ENCODE measurements at regions not wholly inside any gene's neighbourhood (a gene's known extent, or its start where the extent isn't known, plus 50 kb on each side); places are given as distances from the start of the nearest gene placed in this dataset.

DNA sequence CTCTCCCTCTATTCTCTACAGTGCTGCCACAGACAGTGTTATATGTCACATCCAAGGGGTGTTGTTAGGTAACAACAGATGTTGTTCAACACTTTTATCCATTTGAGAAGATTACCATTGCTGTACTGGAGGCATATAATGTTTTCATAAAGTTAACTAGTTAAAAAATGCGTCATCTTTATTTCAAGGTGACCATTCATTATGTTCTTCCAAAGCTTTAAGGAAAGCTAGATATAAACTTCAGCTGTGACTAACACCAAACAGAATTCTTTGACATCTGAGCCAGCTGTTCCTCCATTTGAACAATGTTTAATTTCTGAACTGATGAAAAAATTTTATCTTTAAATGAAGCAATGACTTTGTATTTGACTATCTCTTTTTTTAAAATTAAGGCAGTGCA lies 1099.6 kb upstream of the TMEFF2 start:
- no peak overlapping the region for H3K27ac ChIP-seq (ENCODE audit: low read depth in 1 of 3, low read length in 2 of 3)
- FAIRE-seq: no peak
- peaks cover 0 to 2% of the 10 kb centered on the region in 2 donors for H3K9me3 ChIP-seq (ENCODE audit: control insufficient read depth in 2 of 2, insufficient read depth in 1 of 2, low read depth in 1 of 2, low read length in 1 of 2)
- no peaks in the 10 kb centered on the region for H3K36me3 ChIP-seq (ENCODE audit: control insufficient read depth in 3 of 3, insufficient read depth in 2 of 3, low read depth in 1 of 3, low read length in 3 of 3)
- 82 to 92% (median 90%) methylated on average over 1 of the region's 1 CpG for WGBS, 3 donors
- no peak overlapping the region for H3K4me3 ChIP-seq (ENCODE audit: low read depth in 1 of 3, low read length in 3 of 3)
- no peak for DNase-seq
- no peaks in the 10 kb centered on the region for H3K4me1 ChIP-seq (ENCODE audit: control insufficient read depth in 3 of 3, insufficient read depth in 2 of 3, low read depth in 1 of 3, low read length in 2 of 3)
- H3K27me3 ChIP-seq (ENCODE audit: control insufficient read depth in 3 of 3, insufficient read depth in 3 of 3, low read length in 3 of 3): no peaks in the 10 kb centered on the region

DNA sequence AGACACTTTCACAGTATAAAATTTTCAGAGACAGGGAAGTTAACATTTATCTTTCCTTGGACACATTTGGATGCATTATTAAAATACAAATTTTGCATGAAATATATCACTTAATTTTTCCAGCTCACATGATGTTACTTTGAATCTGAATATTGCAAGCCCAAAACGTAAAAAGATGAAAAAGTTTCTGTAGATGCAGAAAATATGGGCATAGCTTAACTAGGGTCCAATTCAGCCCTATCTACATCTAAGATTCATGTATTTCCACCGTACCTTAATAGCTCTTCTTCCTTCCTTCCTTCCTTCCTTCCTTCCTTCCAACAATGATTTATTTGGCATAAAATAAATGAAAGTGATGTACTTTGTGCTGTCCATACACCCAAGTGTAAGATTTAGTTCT lies 1084.6 kb upstream of the TMEFF2 start:
- DNase-seq (no peak), FAIRE-seq (no peak)
- H3K4me1 ChIP-seq (ENCODE audit: control insufficient read depth in 3 of 3, insufficient read depth in 2 of 3, low read depth in 1 of 3, low read length in 2 of 3): no peaks in the 10 kb centered on the region
- no peak overlapping the region for H3K27ac ChIP-seq (ENCODE audit: low read depth in 1 of 3, low read length in 2 of 3)
- H3K27me3 ChIP-seq (ENCODE audit: control insufficient read depth in 3 of 3, insufficient read depth in 3 of 3, low read length in 3 of 3): no peaks in the 10 kb centered on the region
- 56 to 68% (median 66%) methylated on average over 2 of the region's 2 CpGs for WGBS, 3 donors
- no peaks in the 10 kb centered on the region for H3K36me3 ChIP-seq (ENCODE audit: control insufficient read depth in 3 of 3, insufficient read depth in 2 of 3, low read depth in 1 of 3, low read length in 3 of 3)
- H3K4me3 ChIP-seq (ENCODE audit: low read depth in 1 of 3, low read length in 3 of 3): no peak overlapping the region
- no peaks in the 10 kb centered on the region for H3K9me3 ChIP-seq (ENCODE audit: control insufficient read depth in 2 of 2, insufficient read depth in 1 of 2, low read depth in 1 of 2, low read length in 1 of 2)

DNA sequence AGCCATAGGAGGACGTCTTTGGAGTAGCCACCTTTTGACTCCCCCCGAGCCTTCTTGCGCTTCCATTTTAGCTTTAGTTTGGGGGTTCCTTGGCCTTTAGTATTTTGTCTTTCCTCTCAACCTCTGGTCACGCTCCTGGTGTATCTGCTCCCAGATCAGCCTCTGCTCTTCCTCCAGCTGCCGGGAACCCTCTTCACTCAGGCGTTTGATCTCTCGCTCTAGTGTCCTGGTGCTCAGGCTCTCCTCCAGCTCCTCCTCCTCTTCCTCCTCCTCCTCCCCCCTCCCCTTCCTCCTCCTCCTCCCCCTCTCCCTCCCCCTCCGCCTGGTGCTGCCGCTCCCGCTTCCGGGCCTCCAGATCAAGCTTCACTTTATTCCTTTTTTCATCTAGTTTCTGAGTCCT lies 1082.3 kb upstream of the TMEFF2 start:
- H3K27ac ChIP-seq (ENCODE audit: low read depth in 1 of 3, low read length in 2 of 3): no peak overlapping the region
- no peak for FAIRE-seq
- H3K27me3 ChIP-seq (ENCODE audit: control insufficient read depth in 3 of 3, insufficient read depth in 3 of 3, low read length in 3 of 3): no peaks in the 10 kb centered on the region
- no peak overlapping the region for H3K4me3 ChIP-seq (ENCODE audit: low read depth in 1 of 3, low read length in 3 of 3)
- H3K4me1 ChIP-seq (ENCODE audit: control insufficient read depth in 3 of 3, insufficient read depth in 2 of 3, low read depth in 1 of 3, low read length in 2 of 3): no peaks in the 10 kb centered on the region
- no peak for DNase-seq
- H3K9me3 ChIP-seq (ENCODE audit: control insufficient read depth in 2 of 2, insufficient read depth in 1 of 2, low read depth in 1 of 2, low read length in 1 of 2): no peaks in the 10 kb centered on the region
- WGBS, 3 donors: 77 to 84% (median 82%) methylated on average over 11 of the region's 11 CpGs
- H3K36me3 ChIP-seq (ENCODE audit: control insufficient read depth in 3 of 3, insufficient read depth in 2 of 3, low read depth in 1 of 3, low read length in 3 of 3): no peaks in the 10 kb centered on the region

DNA sequence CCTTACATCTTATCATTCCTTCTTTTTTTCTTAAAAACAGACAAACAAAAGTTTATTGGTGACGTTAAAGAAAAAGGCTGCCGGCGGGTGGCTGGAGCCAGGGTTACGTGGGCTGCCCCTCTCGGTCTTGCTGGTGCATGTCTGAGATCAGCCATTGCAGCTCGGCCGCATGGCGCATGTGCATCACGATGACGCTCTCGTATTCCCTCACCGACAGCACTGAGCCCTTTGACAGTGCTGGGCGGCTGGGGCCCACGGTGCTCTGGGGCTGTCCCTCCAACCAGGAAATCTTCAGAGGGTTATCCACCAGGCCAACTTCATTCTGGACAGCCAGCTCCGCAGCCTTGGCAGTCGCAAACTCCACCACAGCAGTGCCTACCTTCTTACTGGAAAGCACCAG lies 1081.8 kb upstream of the TMEFF2 start:
- FAIRE-seq (no peak), DNase-seq (no peak)
- Histone ChIP-seq H3K27me3 (ENCODE audit: control insufficient read depth in 3 of 3, insufficient read depth in 3 of 3, low read length in 3 of 3) (no peaks in the 10 kb centered on the region), H3K4me1 (ENCODE audit: control insufficient read depth in 3 of 3, insufficient read depth in 2 of 3, low read depth in 1 of 3, low read length in 2 of 3) (no peaks in the 10 kb centered on the region), H3K9me3 (ENCODE audit: control insufficient read depth in 2 of 2, insufficient read depth in 1 of 2, low read depth in 1 of 2, low read length in 1 of 2) (peaks cover 0 to 3% of the 10 kb centered on the region in 2 donors), H3K27ac (ENCODE audit: low read depth in 1 of 3, low read length in 2 of 3) (no peak overlapping the region), H3K4me3 (ENCODE audit: low read depth in 1 of 3, low read length in 3 of 3) (no peak overlapping the region), H3K36me3 (ENCODE audit: control insufficient read depth in 3 of 3, insufficient read depth in 2 of 3, low read depth in 1 of 3, low read length in 3 of 3) (no peaks in the 10 kb centered on the region)
- WGBS, 3 donors: 93 to 95% (median 95%) methylated on average over 16 of the region's 16 CpGs

DNA sequence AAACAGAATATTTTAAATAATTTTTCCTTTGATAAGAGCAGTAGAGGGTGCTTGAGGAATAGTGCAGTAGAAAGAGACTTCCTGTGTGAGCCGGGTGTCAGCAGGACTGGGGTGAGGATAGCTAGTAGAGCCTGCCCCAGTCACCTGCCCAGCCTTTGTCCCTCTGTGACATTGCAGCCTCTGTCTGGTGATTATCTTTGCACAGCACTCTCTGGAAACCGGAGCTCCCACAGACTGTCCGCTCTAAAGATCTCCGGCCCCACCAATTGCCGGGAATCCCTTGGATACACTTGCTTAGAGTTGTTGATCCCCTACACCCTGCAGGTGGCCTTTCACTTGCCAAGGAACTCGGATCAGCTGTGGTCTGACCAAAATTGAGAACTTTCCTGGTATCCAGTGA lies 1081.3 kb upstream of the TMEFF2 start:
- no peak overlapping the region for H3K4me3 ChIP-seq (ENCODE audit: low read depth in 1 of 3, low read length in 3 of 3)
- FAIRE-seq (no peak), DNase-seq (no peak)
- WGBS, 3 donors: 86 to 90% (median 87%) methylated on average over 6 of the region's 6 CpGs
- H3K27ac ChIP-seq (ENCODE audit: low read depth in 1 of 3, low read length in 2 of 3): no peak overlapping the region
- peaks cover 0 to 8% of the 10 kb centered on the region in 2 donors for H3K9me3 ChIP-seq (ENCODE audit: control insufficient read depth in 2 of 2, insufficient read depth in 1 of 2, low read depth in 1 of 2, low read length in 1 of 2)
- H3K36me3 ChIP-seq (ENCODE audit: control insufficient read depth in 3 of 3, insufficient read depth in 2 of 3, low read depth in 1 of 3, low read length in 3 of 3): no peaks in the 10 kb centered on the region
- H3K27me3 ChIP-seq (ENCODE audit: control insufficient read depth in 3 of 3, insufficient read depth in 3 of 3, low read length in 3 of 3): no peaks in the 10 kb centered on the region
- H3K4me1 ChIP-seq (ENCODE audit: control insufficient read depth in 3 of 3, insufficient read depth in 2 of 3, low read depth in 1 of 3, low read length in 2 of 3): no peaks in the 10 kb centered on the region

DNA sequence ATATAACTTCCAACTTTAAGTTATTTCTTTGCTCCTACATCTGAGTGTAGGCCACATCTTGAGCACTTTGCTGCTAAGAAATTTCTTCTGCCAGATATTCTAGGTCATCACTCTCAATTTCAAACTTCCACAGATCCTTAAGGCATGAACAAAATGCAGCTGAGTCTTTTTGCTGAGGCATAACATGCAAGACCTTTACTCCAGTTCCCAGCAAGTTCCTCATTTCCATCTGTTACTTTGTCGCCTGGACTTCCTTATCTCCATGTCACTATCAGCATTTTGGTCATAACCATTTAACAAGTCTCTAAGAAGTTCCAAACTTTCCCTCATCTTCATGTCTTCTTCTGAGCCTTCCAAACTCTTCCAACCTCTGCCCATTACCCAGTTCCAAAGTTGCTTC lies 1077.3 kb upstream of the TMEFF2 start:
- no peaks in the 10 kb centered on the region for H3K27me3 ChIP-seq (ENCODE audit: control insufficient read depth in 3 of 3, insufficient read depth in 3 of 3, low read length in 3 of 3)
- H3K4me3 ChIP-seq (ENCODE audit: low read depth in 1 of 3, low read length in 3 of 3): no peak overlapping the region
- no peaks in the 10 kb centered on the region for H3K4me1 ChIP-seq (ENCODE audit: control insufficient read depth in 3 of 3, insufficient read depth in 2 of 3, low read depth in 1 of 3, low read length in 2 of 3)
- H3K9me3 ChIP-seq (ENCODE audit: control insufficient read depth in 2 of 2, insufficient read depth in 1 of 2, low read depth in 1 of 2, low read length in 1 of 2): peaks cover 0 to 9% of the 10 kb centered on the region in 2 donors
- no peak for DNase-seq
- 15 to 56% (median 34%) methylated on average over 1 of the region's 1 CpG for WGBS, 3 donors
- H3K36me3 ChIP-seq (ENCODE audit: control insufficient read depth in 3 of 3, insufficient read depth in 2 of 3, low read depth in 1 of 3, low read length in 3 of 3): no peaks in the 10 kb centered on the region
- FAIRE-seq: no peak
- H3K27ac ChIP-seq (ENCODE audit: low read depth in 1 of 3, low read length in 2 of 3): no peak overlapping the region

DNA sequence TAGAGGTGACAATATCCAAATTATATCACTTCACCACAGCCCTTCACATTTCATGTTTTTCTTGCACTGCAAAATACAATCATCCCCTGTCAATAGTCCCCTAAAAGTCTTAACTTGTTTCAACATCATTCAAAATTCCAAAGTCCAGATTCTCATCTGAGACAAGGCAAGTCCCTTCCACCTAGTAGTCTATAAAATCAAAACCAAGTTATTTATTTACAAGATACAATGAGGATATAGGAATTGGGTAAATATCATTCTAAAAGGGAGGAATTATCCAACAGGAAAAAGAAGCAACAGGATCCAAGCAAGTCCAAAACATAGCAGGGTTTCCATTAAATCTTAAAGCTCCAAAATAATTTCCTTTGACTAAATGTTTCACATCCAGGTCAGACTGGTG lies 1076.1 kb upstream of the TMEFF2 start:
- Histone ChIP-seq H3K4me1 (ENCODE audit: control insufficient read depth in 3 of 3, insufficient read depth in 2 of 3, low read depth in 1 of 3, low read length in 2 of 3) (no peaks in the 10 kb centered on the region), H3K27ac (ENCODE audit: low read depth in 1 of 3, low read length in 2 of 3) (no peak overlapping the region), H3K27me3 (ENCODE audit: control insufficient read depth in 3 of 3, insufficient read depth in 3 of 3, low read length in 3 of 3) (no peaks in the 10 kb centered on the region), H3K4me3 (ENCODE audit: low read depth in 1 of 3, low read length in 3 of 3) (no peak overlapping the region), H3K36me3 (ENCODE audit: control insufficient read depth in 3 of 3, insufficient read depth in 2 of 3, low read depth in 1 of 3, low read length in 3 of 3) (no peaks in the 10 kb centered on the region), H3K9me3 (ENCODE audit: control insufficient read depth in 2 of 2, insufficient read depth in 1 of 2, low read depth in 1 of 2, low read length in 1 of 2) (peaks cover 0 to 9% of the 10 kb centered on the region in 2 donors)
- FAIRE-seq (no peak), DNase-seq (peak in 1 of 2 donors; percentile 5)

DNA sequence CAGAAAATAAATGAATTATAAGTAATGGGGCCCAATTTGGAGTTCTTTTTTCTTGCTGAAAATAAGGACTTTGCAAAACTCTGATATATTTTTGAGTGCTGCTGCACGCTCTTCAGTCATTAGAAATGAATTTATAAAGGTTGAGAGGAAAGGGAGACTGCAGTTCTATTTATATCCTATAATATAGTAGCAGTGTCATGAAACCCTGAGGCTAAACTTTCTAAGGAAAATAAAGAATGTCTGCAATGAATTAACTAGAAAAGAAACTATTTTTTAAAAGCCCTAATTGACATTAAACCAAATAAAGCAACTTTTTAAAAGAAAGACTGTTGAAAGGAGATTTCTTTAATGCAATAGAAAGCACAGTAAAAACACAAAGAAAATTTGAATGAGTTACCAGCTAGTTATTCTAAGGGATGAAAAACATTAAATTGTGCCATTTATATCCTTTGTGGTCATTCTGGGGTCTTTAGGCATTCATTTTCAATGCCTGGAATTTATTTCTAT lies 1072.8 kb upstream of the TMEFF2 start:
- Histone ChIP-seq H3K4me3 (ENCODE audit: low read depth in 1 of 3, low read length in 3 of 3) (no peak overlapping the region), H3K36me3 (ENCODE audit: control insufficient read depth in 3 of 3, insufficient read depth in 2 of 3, low read depth in 1 of 3, low read length in 3 of 3) (no peaks in the 10 kb centered on the region), H3K4me1 (ENCODE audit: control insufficient read depth in 3 of 3, insufficient read depth in 2 of 3, low read depth in 1 of 3, low read length in 2 of 3) (no peaks in the 10 kb centered on the region), H3K9me3 (ENCODE audit: control insufficient read depth in 2 of 2, insufficient read depth in 1 of 2, low read depth in 1 of 2, low read length in 1 of 2) (peaks cover 0 to 9% of the 10 kb centered on the region in 2 donors), H3K27ac (ENCODE audit: low read depth in 1 of 3, low read length in 2 of 3) (no peak overlapping the region), H3K27me3 (ENCODE audit: control insufficient read depth in 3 of 3, insufficient read depth in 3 of 3, low read length in 3 of 3) (no peaks in the 10 kb centered on the region)
- FAIRE-seq (no peak), DNase-seq (no peak)
- WGBS, 3 donors: 67 to 88% (median 68%) methylated on average over 1 of the region's 1 CpG

DNA sequence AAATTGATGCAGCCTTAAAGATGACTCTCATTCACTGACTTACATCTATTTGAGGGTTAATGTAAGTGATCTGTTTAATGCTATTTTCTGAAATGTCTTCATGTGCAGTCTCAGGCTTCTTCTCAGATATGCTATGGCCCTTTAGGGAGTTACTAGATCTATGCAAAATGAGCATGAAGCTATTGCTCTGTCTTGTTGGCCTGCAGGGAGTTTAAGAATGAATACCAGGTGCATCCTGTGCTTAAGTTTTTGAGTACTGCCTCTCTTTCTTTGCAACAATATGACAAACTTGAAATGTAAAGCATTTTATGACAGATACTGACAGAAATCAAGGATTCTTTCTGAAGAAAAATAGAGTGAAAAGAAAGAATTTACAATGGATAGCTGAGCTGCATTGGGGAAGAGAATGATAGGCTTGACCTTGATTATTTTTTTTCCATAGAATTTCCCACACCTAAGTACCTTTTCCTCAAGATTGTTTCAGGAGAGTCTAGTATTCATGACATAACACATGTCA lies 1058.3 kb upstream of the TMEFF2 start:
- H3K36me3 ChIP-seq (ENCODE audit: control insufficient read depth in 3 of 3, insufficient read depth in 2 of 3, low read depth in 1 of 3, low read length in 3 of 3): no peaks in the 10 kb centered on the region
- no peaks in the 10 kb centered on the region for H3K9me3 ChIP-seq (ENCODE audit: control insufficient read depth in 2 of 2, insufficient read depth in 1 of 2, low read depth in 1 of 2, low read length in 1 of 2)
- no peak for FAIRE-seq
- no peak overlapping the region for H3K27ac ChIP-seq (ENCODE audit: low read depth in 1 of 3, low read length in 2 of 3)
- H3K4me1 ChIP-seq (ENCODE audit: control insufficient read depth in 3 of 3, insufficient read depth in 2 of 3, low read depth in 1 of 3, low read length in 2 of 3): no peaks in the 10 kb centered on the region
- no peak overlapping the region for H3K4me3 ChIP-seq (ENCODE audit: low read depth in 1 of 3, low read length in 3 of 3)
- H3K27me3 ChIP-seq (ENCODE audit: control insufficient read depth in 3 of 3, insufficient read depth in 3 of 3, low read length in 3 of 3): no peaks in the 10 kb centered on the region
- DNase-seq: no peak

Data from small intestine (tissue), 7 donors.